WTC11 (cell line): ENCODE measurements at regions not wholly inside any gene's neighbourhood (a gene's known extent, or its start where the extent isn't known, plus 50 kb on each side); places are given as distances from the start of the nearest gene placed in this dataset.

ENCODE experiments used
- ATF2 ChIP-seq: sonication (generic); formaldehyde crosslinking; IDR thresholded peaks from 2 replicates; pipeline ENCODE4 v1.8.1; 2022; ENCODE audit warnings: low read depth, missing genetic modification reagents, borderline replicate concordance
- CBFB ChIP-seq: sonication (generic); formaldehyde crosslinking; IDR thresholded peaks from 2 replicates; pipeline ENCODE4 v1.8.1; 2022; ENCODE audit warnings: mild to moderate bottlenecking, low read depth, missing genetic modification reagents
- CREB1 ChIP-seq: sonication (generic); formaldehyde crosslinking; IDR thresholded peaks from 2 replicates; pipeline ENCODE4 v1.8.0; 2023; ENCODE audit warnings: mild to moderate bottlenecking, missing genetic modification reagents
- FOXP1 ChIP-seq: sonication (generic); formaldehyde crosslinking; IDR thresholded peaks from 2 replicates; pipeline ENCODE4 v1.8.0; 2022; ENCODE audit warnings: missing genetic modification reagents, mild to moderate bottlenecking, moderate library complexity, borderline replicate concordance
- MAX ChIP-seq: sonication (generic); formaldehyde crosslinking; IDR thresholded peaks from 2 replicates; pipeline ENCODE4 v1.8.0; 2022; ENCODE audit warnings: mild to moderate bottlenecking, missing genetic modification reagents
- TF ChIP-seq, protein P1 (sequence below): fragments of 200-600 bp; IDR thresholded peaks from 2 replicates; pipeline ENCODE4 v1.8.0; 2022; ENCODE audit warnings: antibody characterized with exemption
- TF ChIP-seq, protein P2 (sequence below): sonication (generic); formaldehyde crosslinking; IDR thresholded peaks from 2 replicates; pipeline ENCODE4 v1.8.0; 2022; ENCODE audit warnings: mild to moderate bottlenecking, missing genetic modification reagents
- TF ChIP-seq, protein P3 (sequence below): sonication (generic); formaldehyde crosslinking; IDR thresholded peaks from 2 replicates; pipeline ENCODE4 v1.8.0; 2022; ENCODE audit warnings: mild to moderate bottlenecking, missing genetic modification reagents
- TF ChIP-seq, protein P4 (sequence below): sonication (generic); formaldehyde crosslinking; IDR thresholded peaks from 2 replicates; pipeline ENCODE4 v1.8.1; 2023; ENCODE audit warnings: mild to moderate bottlenecking, missing genetic modification reagents, moderate library complexity

DNA sequence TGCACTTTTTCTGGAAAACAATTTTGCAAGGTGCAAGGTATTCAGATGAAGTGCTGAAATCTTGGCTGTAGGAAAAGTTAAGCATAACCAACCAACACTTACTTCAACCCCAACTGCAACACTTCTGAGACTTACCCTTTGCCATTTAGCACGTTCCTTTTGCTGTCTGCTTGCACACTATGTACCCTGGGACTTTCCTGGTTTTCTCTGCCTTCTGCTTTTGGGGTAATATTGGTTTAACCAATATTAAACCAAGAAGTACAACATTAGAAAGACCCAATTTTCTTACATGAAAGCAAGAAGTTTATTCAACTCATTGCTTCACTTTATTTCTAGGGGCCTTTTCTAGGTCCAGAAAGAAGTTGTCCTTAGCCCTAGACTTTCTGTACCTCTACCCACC, 193.0 kb downstream of the HLX start:
- TF ChIP-seq, protein P1, sequence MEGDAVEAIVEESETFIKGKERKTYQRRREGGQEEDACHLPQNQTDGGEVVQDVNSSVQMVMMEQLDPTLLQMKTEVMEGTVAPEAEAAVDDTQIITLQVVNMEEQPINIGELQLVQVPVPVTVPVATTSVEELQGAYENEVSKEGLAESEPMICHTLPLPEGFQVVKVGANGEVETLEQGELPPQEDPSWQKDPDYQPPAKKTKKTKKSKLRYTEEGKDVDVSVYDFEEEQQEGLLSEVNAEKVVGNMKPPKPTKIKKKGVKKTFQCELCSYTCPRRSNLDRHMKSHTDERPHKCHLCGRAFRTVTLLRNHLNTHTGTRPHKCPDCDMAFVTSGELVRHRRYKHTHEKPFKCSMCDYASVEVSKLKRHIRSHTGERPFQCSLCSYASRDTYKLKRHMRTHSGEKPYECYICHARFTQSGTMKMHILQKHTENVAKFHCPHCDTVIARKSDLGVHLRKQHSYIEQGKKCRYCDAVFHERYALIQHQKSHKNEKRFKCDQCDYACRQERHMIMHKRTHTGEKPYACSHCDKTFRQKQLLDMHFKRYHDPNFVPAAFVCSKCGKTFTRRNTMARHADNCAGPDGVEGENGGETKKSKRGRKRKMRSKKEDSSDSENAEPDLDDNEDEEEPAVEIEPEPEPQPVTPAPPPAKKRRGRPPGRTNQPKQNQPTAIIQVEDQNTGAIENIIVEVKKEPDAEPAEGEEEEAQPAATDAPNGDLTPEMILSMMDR, result no peak
- no peak for TF ChIP-seq CREB1 (CRISPR knock-in tag)
- TF ChIP-seq MAX (CRISPR knock-in tag), result no peak
- TF ChIP-seq FOXP1 (CRISPR knock-in tag), result no peak
- TF ChIP-seq, protein P2, sequence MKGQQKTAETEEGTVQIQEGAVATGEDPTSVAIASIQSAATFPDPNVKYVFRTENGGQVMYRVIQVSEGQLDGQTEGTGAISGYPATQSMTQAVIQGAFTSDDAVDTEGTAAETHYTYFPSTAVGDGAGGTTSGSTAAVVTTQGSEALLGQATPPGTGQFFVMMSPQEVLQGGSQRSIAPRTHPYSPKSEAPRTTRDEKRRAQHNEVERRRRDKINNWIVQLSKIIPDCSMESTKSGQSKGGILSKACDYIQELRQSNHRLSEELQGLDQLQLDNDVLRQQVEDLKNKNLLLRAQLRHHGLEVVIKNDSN, result no peak
- no peak for TF ChIP-seq CBFB
- TF ChIP-seq, protein P3, sequence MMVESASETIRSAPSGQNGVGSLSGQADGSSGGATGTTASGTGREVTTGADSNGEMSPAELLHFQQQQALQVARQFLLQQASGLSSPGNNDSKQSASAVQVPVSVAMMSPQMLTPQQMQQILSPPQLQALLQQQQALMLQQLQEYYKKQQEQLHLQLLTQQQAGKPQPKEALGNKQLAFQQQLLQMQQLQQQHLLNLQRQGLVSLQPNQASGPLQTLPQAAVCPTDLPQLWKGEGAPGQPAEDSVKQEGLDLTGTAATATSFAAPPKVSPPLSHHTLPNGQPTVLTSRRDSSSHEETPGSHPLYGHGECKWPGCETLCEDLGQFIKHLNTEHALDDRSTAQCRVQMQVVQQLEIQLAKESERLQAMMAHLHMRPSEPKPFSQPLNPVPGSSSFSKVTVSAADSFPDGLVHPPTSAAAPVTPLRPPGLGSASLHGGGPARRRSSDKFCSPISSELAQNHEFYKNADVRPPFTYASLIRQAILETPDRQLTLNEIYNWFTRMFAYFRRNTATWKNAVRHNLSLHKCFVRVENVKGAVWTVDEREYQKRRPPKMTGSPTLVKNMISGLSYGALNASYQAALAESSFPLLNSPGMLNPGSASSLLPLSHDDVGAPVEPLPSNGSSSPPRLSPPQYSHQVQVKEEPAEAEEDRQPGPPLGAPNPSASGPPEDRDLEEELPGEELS (CRISPR knock-in tag), result no peak
- TF ChIP-seq ATF2 (CRISPR knock-in tag), result no peak
- TF ChIP-seq, protein P4, sequence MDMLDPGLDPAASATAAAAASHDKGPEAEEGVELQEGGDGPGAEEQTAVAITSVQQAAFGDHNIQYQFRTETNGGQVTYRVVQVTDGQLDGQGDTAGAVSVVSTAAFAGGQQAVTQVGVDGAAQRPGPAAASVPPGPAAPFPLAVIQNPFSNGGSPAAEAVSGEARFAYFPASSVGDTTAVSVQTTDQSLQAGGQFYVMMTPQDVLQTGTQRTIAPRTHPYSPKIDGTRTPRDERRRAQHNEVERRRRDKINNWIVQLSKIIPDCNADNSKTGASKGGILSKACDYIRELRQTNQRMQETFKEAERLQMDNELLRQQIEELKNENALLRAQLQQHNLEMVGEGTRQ, result no peak
